Immature natural killer cell (primary cell): ENCODE measurements at regions not wholly inside any gene's neighbourhood (a gene's known extent, or its start where the extent isn't known, plus 50 kb on each side); places are given as distances from the start of the nearest gene placed in this dataset.

ENCODE experiments used
- DNase-seq, 3 donors: peaks; one replicate each; pipeline ENCODE4 v3.0.0; 2022; ENCODE audit warnings: mixed read lengths in 1 of 3
- H3K27ac Mint-ChIP-seq, 6 donors: one replicate each; pipeline ENCODE4 v1.8.0; 2020; ENCODE audit warnings: mixed read lengths in 6 of 6, mild to moderate bottlenecking in 5 of 6, inconsistent platforms in 4 of 6, moderate library complexity in 3 of 6
- H3K27me3 Mint-ChIP-seq, 3 donors: one replicate each; pipeline ENCODE4 v1.8.0; 2020 to 2021; ENCODE audit warnings: low read depth in 3 of 3, mild to moderate bottlenecking in 3 of 3, mixed read lengths in 3 of 3, moderate library complexity in 3 of 3, inconsistent platforms in 1 of 3
- H3K36me3 Mint-ChIP-seq, 3 donors: one replicate each; pipeline ENCODE4 v1.8.0; 2020; ENCODE audit warnings: mixed read lengths in 3 of 3, inconsistent platforms in 2 of 3, mild to moderate bottlenecking in 2 of 3
- H3K4me1 Mint-ChIP-seq, 2 donors: one replicate each; pipeline ENCODE4 v1.8.0; 2020; ENCODE audit warnings: inconsistent platforms in 2 of 2, mild to moderate bottlenecking in 2 of 2, mixed read lengths in 2 of 2, moderate library complexity in 1 of 2
- H3K4me3 Mint-ChIP-seq, 5 donors: one replicate each; pipeline ENCODE4 v1.8.0; 2020; ENCODE audit warnings: mild to moderate bottlenecking in 5 of 5, mixed read lengths in 5 of 5, inconsistent platforms in 3 of 5, moderate library complexity in 3 of 5
- H3K9me3 Mint-ChIP-seq, 6 donors: one replicate each; pipeline ENCODE4 v1.8.0; 2020; ENCODE audit warnings: mild to moderate bottlenecking in 6 of 6, mixed read lengths in 6 of 6, inconsistent platforms in 4 of 6, moderate library complexity in 3 of 6

- peaks cover 0 to 4% (median 2%) of the 10 kb centered on the region in 3 donors for H3K27me3 Mint-ChIP-seq
- H3K9me3 Mint-ChIP-seq, result no peaks in the 10 kb centered on the region
- H3K4me1 Mint-ChIP-seq, result no peaks in the 10 kb centered on the region
- no peaks in the 10 kb centered on the region for H3K36me3 Mint-ChIP-seq
- no peak overlapping the region for H3K4me3 Mint-ChIP-seq
- H3K27ac Mint-ChIP-seq, result no peak overlapping the region
- no peak for DNase-seq
Measured at GRCh38 chr10:132992433-132993215, 50.3 kb upstream of the CFAP46 start.
